ENCODE measurements at regions not wholly inside any gene's neighbourhood (a gene's known extent, or its start where the extent isn't known, plus 50 kb on each side); places are given as distances from the start of the nearest gene placed in this dataset.

GRCh38 chr4:103902730-103903129 lies 182.9 kb upstream of the TACR3 start:
- TF ChIP-seq ZNF274 (IDR thresholded peaks at IDR 0.05; ENCODE audit: low read depth, low read length) = no peak
- no peak for TF ChIP-seq YY1 (IDR thresholded peaks at IDR 0.05; ENCODE audit: insufficient read depth, insufficient read length)

All from NT2/D1 (cell line).